Ureter (tissue), 1 donor: ENCODE measurements at regions not wholly inside any gene's neighbourhood (a gene's known extent, or its start where the extent isn't known, plus 50 kb on each side); places are given as distances from the start of the nearest gene placed in this dataset.
"Not testable (repeated sequence)": the region's sequence is repeated elsewhere in the genome, so short reads cannot be mapped to it uniquely, and the experiment has no call there.

ENCODE experiments used
- DNase-seq: peaks from one replicate; pipeline ENCODE4 v3.0.0-alpha.2; 2020; ENCODE audit warnings: low spot score
- donor health status: DM: yes; HTN: yes; CAD: no.

GRCh38 chr16:72729552-72729951, 318.4 kb downstream of the ZFHX3 start:
- DNase-seq, result not testable (repeated sequence)

- DNase-seq, result no peak
Measured at GRCh38 chr16:72728516-72728915, 319.4 kb downstream of the ZFHX3 start.

GRCh38 chr16:72727565-72727964, 320.4 kb downstream of the ZFHX3 start:
- DNase-seq, result no peak

GRCh38 chr16:72725643-72726042, 322.3 kb downstream of the ZFHX3 start:
- DNase-seq, result no peak

- DNase-seq, result no peak
Measured at GRCh38 chr16:72723781-72724180, 324.1 kb downstream of the ZFHX3 start.

- DNase-seq, result no peak
Measured at GRCh38 chr16:72722552-72722951, 325.4 kb downstream of the ZFHX3 start.

- DNase-seq, result no peak
Measured at GRCh38 chr16:72721981-72722380, 325.9 kb downstream of the ZFHX3 start.

GRCh38 chr16:72715267-72715666, 332.7 kb downstream of the ZFHX3 start:
- no peak for DNase-seq

GRCh38 chr16:72711823-72712222, 336.1 kb downstream of the ZFHX3 start:
- DNase-seq, result no peak

- DNase-seq, result no peak
Measured at GRCh38 chr16:72705801-72706200, 342.1 kb downstream of the ZFHX3 start.

GRCh38 chr16:72704746-72705372, 343.1 kb downstream of the ZFHX3 start:
- DNase-seq, result no peak

- no peak for DNase-seq
Measured at GRCh38 chr16:72689851-72690250, 358.1 kb downstream of the ZFHX3 start.

- DNase-seq, result no peak
Measured at GRCh38 chr16:72680732-72681131, 367.2 kb downstream of the ZFHX3 start.

- no peak for DNase-seq
Measured at GRCh38 chr16:72679856-72680255, 368.1 kb downstream of the ZFHX3 start.

- no peak for DNase-seq
Measured at GRCh38 chr16:72677662-72678447, 370.1 kb downstream of the ZFHX3 start.

- DNase-seq, result no peak
Measured at GRCh38 chr16:72673118-72673517, 374.8 kb downstream of the ZFHX3 start.

GRCh38 chr16:72666267-72666666, 381.7 kb downstream of the ZFHX3 start:
- no peak for DNase-seq

GRCh38 chr16:72665701-72666100, 382.2 kb downstream of the ZFHX3 start:
- DNase-seq, result no peak

- DNase-seq, result peak; percentile 98
Measured at GRCh38 chr16:72664509-72665408, 383.2 kb downstream of the ZFHX3 start.

- DNase-seq, result no peak
Measured at GRCh38 chr16:72664056-72664508, 383.8 kb downstream of the ZFHX3 start.

GRCh38 chr16:72658888-72659717, 388.8 kb downstream of the ZFHX3 start:
- DNase-seq, result no peak
